IPS-18a (cell line): ENCODE measurements at regions not wholly inside any gene's neighbourhood (a gene's known extent, or its start where the extent isn't known, plus 50 kb on each side); places are given as distances from the start of the nearest gene placed in this dataset.

Source experiments
- H3K27ac ChIP-seq: one replicate; pipeline ENCODE4 v1.5.1; 2013; ENCODE audit warnings: low read length
- H3K27me3 ChIP-seq: one replicate; pipeline ENCODE4 v1.6.1; 2013; ENCODE audit warnings: mild to moderate bottlenecking, low read length; ENCODE audit not compliant: control insufficient read depth, insufficient read depth
- H3K36me3 ChIP-seq: one replicate; pipeline ENCODE4 v1.6.1; 2013; ENCODE audit warnings: low read depth, low read length; ENCODE audit not compliant: control insufficient read depth
- H3K4me1 ChIP-seq: one replicate; pipeline ENCODE4 v1.6.1; 2013; ENCODE audit warnings: low read depth, low read length; ENCODE audit not compliant: control insufficient read depth
- H3K4me3 ChIP-seq: one replicate; pipeline ENCODE4 v1.5.1; 2013; ENCODE audit warnings: low read length
- H3K9ac ChIP-seq: one replicate; pipeline ENCODE4 v1.6.1; 2013; ENCODE audit warnings: mild to moderate bottlenecking, low read length, moderate library complexity
- H3K9me3 ChIP-seq: one replicate; pipeline ENCODE4 v1.6.1; 2013; ENCODE audit warnings: low read depth, low read length; ENCODE audit not compliant: control insufficient read depth

- H3K27me3 ChIP-seq = no peaks in the 10 kb centered on the region
Measured at GRCh38 chr17:79506150-79506870, 104.5 kb downstream of the RBFOX3 start.

GRCh38 chr17:79505199-79505598 is 105.7 kb downstream of the RBFOX3 start:
- Histone ChIP-seq H3K9ac (no peak overlapping the region), H3K9me3 (no peaks in the 10 kb centered on the region), H3K4me3 (no peak overlapping the region), H3K36me3 (no peaks in the 10 kb centered on the region), H3K4me1 (peaks cover 4% of the 10 kb centered on the region), H3K27me3 (no peaks in the 10 kb centered on the region), H3K27ac (no peak overlapping the region)

More at GRCh38 chr17:79506150-79506870, 104.5 kb downstream of the RBFOX3 start:
- H3K9me3 ChIP-seq = no peaks in the 10 kb centered on the region
- no peak overlapping the region for H3K27ac ChIP-seq
- no peak overlapping the region for H3K9ac ChIP-seq
- no peaks in the 10 kb centered on the region for H3K36me3 ChIP-seq
- no peak overlapping the region for H3K4me3 ChIP-seq
- no peaks in the 10 kb centered on the region for H3K4me1 ChIP-seq

- Histone ChIP-seq H3K36me3 (no peaks in the 10 kb centered on the region), H3K4me3 (no peak overlapping the region), H3K27me3 (no peaks in the 10 kb centered on the region), H3K9ac (no peak overlapping the region), H3K4me1 (peaks cover 4% of the 10 kb centered on the region), H3K27ac (no peak overlapping the region), H3K9me3 (no peaks in the 10 kb centered on the region)
Measured at GRCh38 chr17:79504181-79504605, 106.7 kb downstream of the RBFOX3 start.

GRCh38 chr17:79503126-79503839 is 107.6 kb downstream of the RBFOX3 start:
- H3K27me3 ChIP-seq = no peaks in the 10 kb centered on the region
- H3K9ac ChIP-seq = no peak overlapping the region
- H3K27ac ChIP-seq = no peak overlapping the region
- H3K4me3 ChIP-seq = no peak overlapping the region
- no peaks in the 10 kb centered on the region for H3K36me3 ChIP-seq
- H3K9me3 ChIP-seq = no peaks in the 10 kb centered on the region
- peaks cover 4% of the 10 kb centered on the region for H3K4me1 ChIP-seq

GRCh38 chr17:79501910-79502309 is 108.9 kb downstream of the RBFOX3 start:
- Histone ChIP-seq H3K4me3 (no peak overlapping the region), H3K27ac (no peak overlapping the region), H3K36me3 (no peaks in the 10 kb centered on the region), H3K9ac (no peak overlapping the region), H3K27me3 (no peaks in the 10 kb centered on the region), H3K4me1 (peaks cover 4% of the 10 kb centered on the region), H3K9me3 (no peaks in the 10 kb centered on the region)

- no peaks in the 10 kb centered on the region for H3K9me3 ChIP-seq
- H3K36me3 ChIP-seq = no peaks in the 10 kb centered on the region
- no peak overlapping the region for H3K4me3 ChIP-seq
- H3K27me3 ChIP-seq = no peaks in the 10 kb centered on the region
- no peak overlapping the region for H3K9ac ChIP-seq
- H3K4me1 ChIP-seq = peaks cover 4% of the 10 kb centered on the region
- no peak overlapping the region for H3K27ac ChIP-seq
Measured at GRCh38 chr17:79500745-79501618, 109.9 kb downstream of the RBFOX3 start.

- H3K27me3 ChIP-seq = no peaks in the 10 kb centered on the region
- no peaks in the 10 kb centered on the region for H3K9me3 ChIP-seq
- H3K27ac ChIP-seq = no peak overlapping the region
- H3K4me1 ChIP-seq = peaks cover 4% of the 10 kb centered on the region
- no peak overlapping the region for H3K4me3 ChIP-seq
- no peak overlapping the region for H3K9ac ChIP-seq
- H3K36me3 ChIP-seq = no peaks in the 10 kb centered on the region
Measured at GRCh38 chr17:79498854-79499253, 112.0 kb downstream of the RBFOX3 start.

- no peak overlapping the region for H3K27ac ChIP-seq
- H3K4me1 ChIP-seq = peaks cover 4% of the 10 kb centered on the region
- no peaks in the 10 kb centered on the region for H3K36me3 ChIP-seq
- no peak overlapping the region for H3K4me3 ChIP-seq
- H3K27me3 ChIP-seq = no peaks in the 10 kb centered on the region
- H3K9ac ChIP-seq = no peak overlapping the region
- H3K9me3 ChIP-seq = no peaks in the 10 kb centered on the region
Measured at GRCh38 chr17:79497777-79498348, 113.0 kb downstream of the RBFOX3 start.

GRCh38 chr17:79496422-79497005 is 114.3 kb downstream of the RBFOX3 start:
- Histone ChIP-seq H3K36me3 (no peaks in the 10 kb centered on the region), H3K27ac (no peak overlapping the region), H3K9ac (no peak overlapping the region), H3K27me3 (no peaks in the 10 kb centered on the region), H3K4me1 (peaks cover 4% of the 10 kb centered on the region), H3K4me3 (no peak overlapping the region), H3K9me3 (no peaks in the 10 kb centered on the region)

GRCh38 chr17:79495665-79496064 is 115.2 kb downstream of the RBFOX3 start:
- H3K9me3 ChIP-seq = no peaks in the 10 kb centered on the region
- H3K9ac ChIP-seq = no peak overlapping the region
- H3K27me3 ChIP-seq = no peaks in the 10 kb centered on the region
- H3K27ac ChIP-seq = no peak overlapping the region
- H3K4me3 ChIP-seq = no peak overlapping the region
- H3K4me1 ChIP-seq = no peaks in the 10 kb centered on the region
- no peaks in the 10 kb centered on the region for H3K36me3 ChIP-seq

GRCh38 chr17:79491006-79491405 is 119.8 kb downstream of the RBFOX3 start:
- Histone ChIP-seq H3K9ac (no peak overlapping the region), H3K9me3 (no peaks in the 10 kb centered on the region), H3K36me3 (no peaks in the 10 kb centered on the region), H3K27me3 (no peaks in the 10 kb centered on the region), H3K4me1 (peaks cover under 1% of the 10 kb centered on the region), H3K27ac (no peak overlapping the region), H3K4me3 (no peak overlapping the region)
